Smooth muscle cell of the brain vasculature (primary cell): ENCODE measurements at regions not wholly inside any gene's neighbourhood (a gene's known extent, or its start where the extent isn't known, plus 50 kb on each side); places are given as distances from the start of the nearest gene placed in this dataset.

ENCODE experiments used
- DNase-seq: peaks from one replicate; pipeline ENCODE4 v3.0.0-alpha.2; 2012; ENCODE audit warnings: low read depth, low spot score

- no peak for DNase-seq
Observed at GRCh38 chr1:187306710-187307415, 478.1 kb downstream of the PLA2G4A start.

GRCh38 chr1:187310038-187310631, 481.4 kb downstream of the PLA2G4A start:
- no peak for DNase-seq

- no peak for DNase-seq
Observed at GRCh38 chr1:187313115-187313514, 484.4 kb downstream of the PLA2G4A start.

GRCh38 chr1:187326557-187326956, 497.8 kb downstream of the PLA2G4A start:
- DNase-seq = no peak

GRCh38 chr1:187336441-187337168, 507.9 kb downstream of the PLA2G4A start:
- no peak for DNase-seq

GRCh38 chr1:187338762-187339412, 510.1 kb downstream of the PLA2G4A start:
- no peak for DNase-seq

GRCh38 chr1:187342495-187342894, 513.7 kb downstream of the PLA2G4A start:
- DNase-seq = no peak

GRCh38 chr1:187374082-187374481, 545.3 kb downstream of the PLA2G4A start:
- DNase-seq = no peak

- no peak for DNase-seq
Observed at GRCh38 chr1:187374742-187375141, 546.0 kb downstream of the PLA2G4A start.

GRCh38 chr1:187383366-187383765, 554.6 kb downstream of the PLA2G4A start:
- no peak for DNase-seq

- DNase-seq = no peak
Observed at GRCh38 chr1:187384504-187384903, 555.8 kb downstream of the PLA2G4A start.

GRCh38 chr1:187390215-187390818, 561.6 kb downstream of the PLA2G4A start:
- DNase-seq = no peak

GRCh38 chr1:187396226-187396625, 567.5 kb downstream of the PLA2G4A start:
- no peak for DNase-seq

- DNase-seq = no peak
Observed at GRCh38 chr1:187396929-187397796, 568.4 kb downstream of the PLA2G4A start.

GRCh38 chr1:187408212-187409004, 579.7 kb downstream of the PLA2G4A start:
- DNase-seq = no peak

- DNase-seq = no peak
Observed at GRCh38 chr1:187409341-187409740, 580.6 kb downstream of the PLA2G4A start.

GRCh38 chr1:187411118-187411517, 582.4 kb downstream of the PLA2G4A start:
- DNase-seq = no peak

- no peak for DNase-seq
Observed at GRCh38 chr1:187413405-187414169, 584.8 kb downstream of the PLA2G4A start.

- no peak for DNase-seq
Observed at GRCh38 chr1:187415065-187415464, 586.3 kb downstream of the PLA2G4A start.
